HEK293T (cell line): ENCODE measurements at regions not wholly inside any gene's neighbourhood (a gene's known extent, or its start where the extent isn't known, plus 50 kb on each side); places are given as distances from the start of the nearest gene placed in this dataset.
"Not testable (repeated sequence)": the region's sequence is repeated elsewhere in the genome, so short reads cannot be mapped to it uniquely, and the experiment has no call there.

Experiments used
- PKNOX1 ChIP-seq: fragments of 450-650 bp; IDR thresholded peaks from 2 replicates; pipeline ENCODE4 v1.6.1; 2016
- SUZ12 ChIP-seq: fragments of 450-650 bp; IDR thresholded peaks from 2 replicates; pipeline ENCODE4 v1.6.1; 2016; ENCODE audit warnings: mild to moderate bottlenecking

- TF ChIP-seq PKNOX1, SUZ12: not testable (repeated sequence)
These were observed 163.6 kb upstream of the SEMA3E start for GRCh38 chr7:83812563-83812962.
